ENCODE measurements at regions not wholly inside any gene's neighbourhood (a gene's known extent, or its start where the extent isn't known, plus 50 kb on each side); places are given as distances from the start of the nearest gene placed in this dataset.

GRCh38 chr2:176597916-176598315, 328.7 kb downstream of the MTX2 start:
- no peak for TF ChIP-seq POLR2A (IDR thresholded peaks at IDR 0.05)
- no peak for TF ChIP-seq CTCF (IDR thresholded peaks at IDR 0.05)

Measured in Peyer's patch (tissue), 4 donors.